Suprapubic skin (tissue), 3 donors: ENCODE measurements at regions not wholly inside any gene's neighbourhood (a gene's known extent, or its start where the extent isn't known, plus 50 kb on each side); places are given as distances from the start of the nearest gene placed in this dataset.

ENCODE experiments used
- POLR2A ChIP-seq, 2 donors: fragments of 450-650 bp; IDR thresholded peaks; one replicate each; pipeline ENCODE4 v1.6.1; 2017; ENCODE audit warnings: antibody characterized with exemption in 2 of 2, mild to moderate bottlenecking in 2 of 2, moderate library complexity in 2 of 2
- TF ChIP-seq, protein P1 (sequence below), 2 donors: fragments of 200-600 bp in 1 of 2; fragments of 450-650 bp in 1 of 2; sonication (generic) in 1 of 2; IDR thresholded peaks; one replicate each; pipeline ENCODE4 v1.5.1; 2016 to 2019; ENCODE audit warnings: antibody characterized with exemption in 2 of 2, mild to moderate bottlenecking in 1 of 2, moderate library complexity in 1 of 2

- TF ChIP-seq POLR2A (IDR thresholded peaks at IDR 0.05) = no peak
- TF ChIP-seq, protein P1, sequence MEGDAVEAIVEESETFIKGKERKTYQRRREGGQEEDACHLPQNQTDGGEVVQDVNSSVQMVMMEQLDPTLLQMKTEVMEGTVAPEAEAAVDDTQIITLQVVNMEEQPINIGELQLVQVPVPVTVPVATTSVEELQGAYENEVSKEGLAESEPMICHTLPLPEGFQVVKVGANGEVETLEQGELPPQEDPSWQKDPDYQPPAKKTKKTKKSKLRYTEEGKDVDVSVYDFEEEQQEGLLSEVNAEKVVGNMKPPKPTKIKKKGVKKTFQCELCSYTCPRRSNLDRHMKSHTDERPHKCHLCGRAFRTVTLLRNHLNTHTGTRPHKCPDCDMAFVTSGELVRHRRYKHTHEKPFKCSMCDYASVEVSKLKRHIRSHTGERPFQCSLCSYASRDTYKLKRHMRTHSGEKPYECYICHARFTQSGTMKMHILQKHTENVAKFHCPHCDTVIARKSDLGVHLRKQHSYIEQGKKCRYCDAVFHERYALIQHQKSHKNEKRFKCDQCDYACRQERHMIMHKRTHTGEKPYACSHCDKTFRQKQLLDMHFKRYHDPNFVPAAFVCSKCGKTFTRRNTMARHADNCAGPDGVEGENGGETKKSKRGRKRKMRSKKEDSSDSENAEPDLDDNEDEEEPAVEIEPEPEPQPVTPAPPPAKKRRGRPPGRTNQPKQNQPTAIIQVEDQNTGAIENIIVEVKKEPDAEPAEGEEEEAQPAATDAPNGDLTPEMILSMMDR (IDR thresholded peaks at IDR 0.05) = no peak
Observed at GRCh38 chr15:35317217-35317616, 228.7 kb downstream of the DPH6 start.
